SU-DHL-6 (cell line): ENCODE measurements at regions not wholly inside any gene's neighbourhood (a gene's known extent, or its start where the extent isn't known, plus 50 kb on each side); places are given as distances from the start of the nearest gene placed in this dataset.

ENCODE experiments used
- EZH2phosphoT487 ChIP-seq: fragments of 200-600 bp; sonication (generic), shearing (Covaris generic); conservative IDR thresholded peaks from 2 replicates; pipeline ENCODE4 v1.6.1; 2018; ENCODE audit warnings: mild to moderate bottlenecking, antibody characterized with exemption, low read length, moderate library complexity, mixed read lengths
- TF ChIP-seq, protein P1 (sequence below): fragments of 200-600 bp; sonication (generic); IDR thresholded peaks from one replicate; pipeline ENCODE4 v1.5.1; 2017; ENCODE audit warnings: antibody characterized with exemption, mild to moderate bottlenecking, low read length, moderate library complexity; ENCODE audit not compliant: insufficient read depth, poor library complexity, severe bottlenecking

GRCh38 chr20:4066551-4066950 lies 51.2 kb upstream of the RNF24 start:
- TF ChIP-seq, protein P1, sequence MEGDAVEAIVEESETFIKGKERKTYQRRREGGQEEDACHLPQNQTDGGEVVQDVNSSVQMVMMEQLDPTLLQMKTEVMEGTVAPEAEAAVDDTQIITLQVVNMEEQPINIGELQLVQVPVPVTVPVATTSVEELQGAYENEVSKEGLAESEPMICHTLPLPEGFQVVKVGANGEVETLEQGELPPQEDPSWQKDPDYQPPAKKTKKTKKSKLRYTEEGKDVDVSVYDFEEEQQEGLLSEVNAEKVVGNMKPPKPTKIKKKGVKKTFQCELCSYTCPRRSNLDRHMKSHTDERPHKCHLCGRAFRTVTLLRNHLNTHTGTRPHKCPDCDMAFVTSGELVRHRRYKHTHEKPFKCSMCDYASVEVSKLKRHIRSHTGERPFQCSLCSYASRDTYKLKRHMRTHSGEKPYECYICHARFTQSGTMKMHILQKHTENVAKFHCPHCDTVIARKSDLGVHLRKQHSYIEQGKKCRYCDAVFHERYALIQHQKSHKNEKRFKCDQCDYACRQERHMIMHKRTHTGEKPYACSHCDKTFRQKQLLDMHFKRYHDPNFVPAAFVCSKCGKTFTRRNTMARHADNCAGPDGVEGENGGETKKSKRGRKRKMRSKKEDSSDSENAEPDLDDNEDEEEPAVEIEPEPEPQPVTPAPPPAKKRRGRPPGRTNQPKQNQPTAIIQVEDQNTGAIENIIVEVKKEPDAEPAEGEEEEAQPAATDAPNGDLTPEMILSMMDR: no peak
- TF ChIP-seq EZH2phosphoT487: no peak
